ENCODE measurements at regions not wholly inside any gene's neighbourhood (a gene's known extent, or its start where the extent isn't known, plus 50 kb on each side); places are given as distances from the start of the nearest gene placed in this dataset.

DNA sequence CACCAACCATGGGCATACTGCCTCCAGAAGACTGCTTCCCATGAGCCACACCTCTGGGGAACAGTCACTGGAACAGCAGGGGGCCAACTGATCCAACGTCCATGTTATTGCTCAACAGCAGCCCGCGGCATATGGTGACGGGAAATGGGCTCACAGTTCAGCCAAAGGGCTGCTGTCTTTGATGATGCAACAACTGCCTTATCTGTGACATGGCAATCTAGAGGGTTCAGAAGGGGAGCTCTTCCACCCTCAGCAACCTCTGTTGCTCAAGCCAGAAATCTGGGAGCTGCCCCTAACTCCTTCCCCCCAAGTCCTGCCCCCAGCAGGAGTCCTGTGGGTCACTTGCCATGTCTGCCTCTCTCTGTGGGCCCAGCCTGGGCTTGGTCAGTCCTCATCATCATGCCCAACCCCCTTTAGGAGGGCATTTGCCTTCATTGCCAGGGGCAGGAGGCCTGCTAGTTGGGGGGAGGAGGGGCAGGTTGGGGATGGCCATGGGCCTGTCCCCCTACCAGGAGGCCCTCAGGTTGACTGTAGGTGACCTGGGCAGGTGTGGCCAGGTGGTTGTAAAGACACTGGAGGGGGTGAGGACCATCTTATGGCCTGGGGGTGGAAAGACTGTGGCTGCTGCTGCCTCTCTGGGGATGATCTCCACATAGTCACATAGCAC lies 212.9 kb downstream of the CYP26B1 start:
- TF ChIP-seq, protein P1, sequence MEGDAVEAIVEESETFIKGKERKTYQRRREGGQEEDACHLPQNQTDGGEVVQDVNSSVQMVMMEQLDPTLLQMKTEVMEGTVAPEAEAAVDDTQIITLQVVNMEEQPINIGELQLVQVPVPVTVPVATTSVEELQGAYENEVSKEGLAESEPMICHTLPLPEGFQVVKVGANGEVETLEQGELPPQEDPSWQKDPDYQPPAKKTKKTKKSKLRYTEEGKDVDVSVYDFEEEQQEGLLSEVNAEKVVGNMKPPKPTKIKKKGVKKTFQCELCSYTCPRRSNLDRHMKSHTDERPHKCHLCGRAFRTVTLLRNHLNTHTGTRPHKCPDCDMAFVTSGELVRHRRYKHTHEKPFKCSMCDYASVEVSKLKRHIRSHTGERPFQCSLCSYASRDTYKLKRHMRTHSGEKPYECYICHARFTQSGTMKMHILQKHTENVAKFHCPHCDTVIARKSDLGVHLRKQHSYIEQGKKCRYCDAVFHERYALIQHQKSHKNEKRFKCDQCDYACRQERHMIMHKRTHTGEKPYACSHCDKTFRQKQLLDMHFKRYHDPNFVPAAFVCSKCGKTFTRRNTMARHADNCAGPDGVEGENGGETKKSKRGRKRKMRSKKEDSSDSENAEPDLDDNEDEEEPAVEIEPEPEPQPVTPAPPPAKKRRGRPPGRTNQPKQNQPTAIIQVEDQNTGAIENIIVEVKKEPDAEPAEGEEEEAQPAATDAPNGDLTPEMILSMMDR (IDR thresholded peaks at IDR 0.05), result no peak
- TF ChIP-seq POLR2A (IDR thresholded peaks at IDR 0.05), result no peak

Data from prostate gland (tissue), 2 donors.